ENCODE measurements at regions not wholly inside any gene's neighbourhood (a gene's known extent, or its start where the extent isn't known, plus 50 kb on each side); places are given as distances from the start of the nearest gene placed in this dataset.

DNA sequence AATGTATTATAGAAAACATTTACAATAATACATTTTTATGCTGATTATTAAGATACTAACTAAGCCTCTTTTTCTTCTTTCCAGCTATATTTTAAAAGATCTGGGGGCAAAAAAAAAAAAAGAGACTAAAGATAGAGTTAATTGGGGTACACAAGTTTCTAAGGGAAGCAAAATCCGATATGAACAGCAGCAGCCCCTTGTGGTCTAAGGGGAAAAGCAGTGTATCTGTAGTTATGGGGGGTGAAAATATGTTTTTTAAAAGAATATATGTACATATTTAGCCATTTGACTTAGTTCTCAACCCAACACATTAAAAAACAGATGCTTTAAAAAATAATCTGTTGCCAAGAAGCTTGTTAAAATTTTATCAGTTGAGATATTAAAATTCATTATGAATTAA, 134.3 kb upstream of the POU5F2 start:
- peak; percentile 40 for DNase-seq

DNA sequence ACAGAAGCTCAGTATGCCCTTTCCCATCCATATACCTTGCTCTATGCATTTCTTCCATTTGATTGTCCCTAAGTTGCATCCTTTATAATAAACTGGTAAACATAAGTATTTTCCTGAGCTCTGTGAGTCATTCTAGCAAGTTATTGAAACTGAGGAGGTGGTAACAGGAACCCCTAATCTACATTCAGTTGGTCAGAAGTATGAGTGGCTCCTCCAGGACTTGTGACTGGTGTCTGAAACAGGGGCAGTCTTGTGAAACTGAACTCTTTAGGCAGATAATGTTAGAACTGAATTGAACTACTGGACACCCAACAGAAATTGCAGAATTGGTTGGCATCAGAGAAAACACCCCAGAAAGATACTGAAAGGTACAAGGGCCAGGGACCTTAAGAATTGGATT, 133.1 kb upstream of the POU5F2 start:
- DNase-seq, result no peak

DNA sequence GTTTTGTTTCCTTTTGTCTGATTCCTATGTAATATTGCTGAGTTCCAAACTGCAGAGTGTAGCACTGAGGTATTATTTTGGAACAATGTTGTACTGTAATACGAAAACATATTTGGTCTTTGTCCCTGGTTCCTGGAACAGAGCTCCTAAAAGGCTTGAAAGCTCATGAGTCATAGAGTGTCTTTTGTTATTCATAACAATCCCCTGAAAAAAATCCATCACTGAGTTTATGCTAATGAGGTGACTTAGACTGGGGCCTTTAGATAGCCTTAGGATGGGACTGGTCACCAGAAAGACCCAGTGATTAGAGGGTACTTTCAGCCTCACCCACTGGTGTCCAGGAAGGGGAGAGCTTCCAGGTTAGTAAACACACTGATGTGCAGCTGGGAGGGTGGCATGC, 132.7 kb upstream of the POU5F2 start:
- DNase-seq, result no peak

DNA sequence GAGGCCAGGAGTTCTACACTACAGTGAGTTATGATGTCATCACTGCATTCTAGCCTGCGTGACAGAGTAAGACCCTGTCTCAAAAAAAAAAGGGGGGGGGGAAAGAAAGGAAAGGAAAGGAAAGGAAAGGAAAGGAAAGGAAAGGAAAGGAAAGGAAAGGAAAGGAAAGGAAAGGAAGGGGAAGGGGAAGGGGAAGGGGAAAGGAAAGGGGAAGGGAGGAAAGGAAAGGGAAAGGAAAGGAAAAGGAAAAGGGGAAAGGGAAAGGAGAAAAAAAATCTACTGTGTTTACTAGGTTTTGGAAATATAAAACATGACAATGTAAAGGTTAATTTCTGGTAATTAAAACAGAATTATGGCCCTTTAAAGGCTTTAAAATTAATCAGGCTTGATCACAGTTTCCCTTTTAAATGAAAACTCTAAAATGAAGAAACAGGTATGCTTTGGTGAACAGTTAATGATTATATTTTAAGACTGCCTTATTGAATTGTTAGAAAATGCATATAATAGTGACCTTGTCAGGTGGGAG, 131.9 kb upstream of the POU5F2 start:
- no peak for DNase-seq

DNA sequence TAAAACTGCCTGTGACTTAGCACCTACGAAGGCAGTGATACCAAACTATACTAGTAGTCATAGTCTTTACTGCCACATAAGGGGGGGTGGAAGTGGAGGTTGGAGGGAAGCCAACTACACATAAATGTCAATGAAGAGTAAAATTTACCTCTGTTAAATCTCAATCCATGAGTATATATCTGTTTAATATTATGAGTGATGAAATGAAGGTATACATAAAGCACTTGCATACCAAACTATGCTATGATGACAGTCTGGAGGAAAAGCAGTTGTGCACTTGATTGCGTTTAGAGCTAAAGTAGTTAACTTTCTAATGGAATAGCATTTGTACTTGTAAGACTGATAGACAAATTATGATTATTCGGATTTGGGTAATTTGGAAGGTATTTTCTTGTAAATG, 129.2 kb upstream of the POU5F2 start:
- DNase-seq, result no peak

DNA sequence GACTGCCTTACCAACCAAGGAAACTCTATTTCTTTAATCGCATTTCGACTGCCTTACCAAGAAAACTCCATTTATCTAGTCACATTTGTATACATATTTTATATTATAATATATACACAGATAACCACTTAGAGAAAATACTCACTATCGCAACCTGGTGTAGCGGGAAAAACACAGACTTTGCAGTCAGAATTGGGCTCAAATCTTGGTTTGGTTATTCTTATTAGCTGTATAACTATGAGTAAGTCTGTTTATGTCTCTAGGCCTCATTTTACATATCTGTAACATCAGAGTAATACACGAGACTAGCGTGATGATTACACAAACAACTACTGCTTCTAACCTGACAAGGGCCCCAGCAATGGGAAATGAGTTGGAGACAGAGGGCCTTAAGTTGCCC, 127.5 kb upstream of the POU5F2 start:
- DNase-seq, result no peak

DNA sequence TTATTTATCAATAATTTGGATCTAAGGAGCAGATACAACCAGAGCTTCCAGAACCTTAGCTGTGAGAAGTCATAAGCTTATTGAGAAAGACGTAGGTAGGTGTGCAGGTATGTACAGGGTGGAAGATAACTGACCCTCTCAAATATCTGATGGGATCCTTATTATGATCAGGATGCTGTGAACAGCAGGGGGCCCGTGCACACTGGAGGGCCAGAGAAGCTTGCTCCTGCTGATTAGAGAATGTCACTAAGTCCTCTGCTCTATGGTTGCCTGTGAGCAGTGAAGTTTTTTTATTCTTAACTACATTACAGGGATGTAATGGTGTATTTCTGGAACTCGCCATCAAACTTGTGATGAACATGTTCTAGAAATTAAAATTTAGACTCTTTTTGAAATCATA, 108.9 kb upstream of the POU5F2 start:
- DNase-seq, result no peak

DNA sequence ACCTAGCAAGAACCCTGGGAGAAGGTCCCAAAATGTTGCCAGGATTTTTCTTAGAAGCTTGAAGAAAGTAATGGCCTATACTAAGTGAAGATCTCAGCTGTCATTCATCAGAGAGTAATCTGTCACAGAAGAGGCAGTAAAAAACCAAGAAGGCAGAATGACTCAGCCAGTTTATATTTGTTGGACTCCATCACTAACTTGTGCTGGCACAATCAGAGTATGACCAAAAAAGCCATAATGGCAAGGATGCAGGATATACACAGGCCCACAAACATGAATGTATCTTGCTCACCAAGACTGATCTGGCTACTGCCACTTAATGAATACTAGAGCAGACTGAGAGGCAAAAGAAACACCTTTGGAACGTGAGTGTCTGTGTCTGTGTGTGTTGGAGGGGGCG, 104.0 kb upstream of the POU5F2 start:
- no peak for DNase-seq

DNA sequence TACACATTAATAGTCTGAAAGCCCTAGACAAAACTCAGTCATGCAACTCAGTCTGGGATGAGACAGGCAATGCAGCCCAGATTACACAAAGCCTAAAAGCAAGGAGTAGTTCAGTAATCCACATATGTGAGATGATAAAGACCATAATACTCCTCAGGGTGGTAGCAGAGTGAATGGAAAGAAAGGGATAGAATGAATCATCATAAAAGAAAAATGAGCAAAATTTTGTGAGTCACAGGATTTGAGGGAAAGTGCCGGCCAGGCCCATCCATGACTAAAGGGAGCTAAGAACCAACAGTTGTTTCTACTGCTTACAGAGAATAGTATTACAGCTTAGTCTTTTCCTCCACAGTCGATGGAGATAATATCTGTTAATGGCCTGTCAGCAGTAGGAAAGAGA, 90.0 kb upstream of the POU5F2 start:
- DNase-seq, result no peak

DNA sequence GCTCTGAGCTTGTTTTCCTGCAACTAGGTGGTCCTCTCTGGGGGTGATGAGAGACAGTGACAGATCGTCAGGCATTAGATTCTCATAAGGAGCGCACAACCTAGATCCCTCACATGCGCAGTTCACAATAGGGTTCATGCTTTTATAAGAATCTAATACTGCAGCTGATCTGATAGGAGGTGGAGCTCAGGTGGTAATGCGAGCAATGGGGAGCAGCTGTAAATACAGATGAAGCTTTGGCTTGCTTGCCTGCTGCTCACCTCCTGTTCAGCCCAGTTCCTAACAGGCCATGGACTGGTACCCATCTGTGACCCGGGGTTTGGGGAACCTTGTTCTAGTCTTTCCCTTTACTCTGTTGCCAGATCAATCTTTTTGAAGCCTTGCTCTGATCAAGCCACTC, 89.5 kb upstream of the POU5F2 start:
- no peak for DNase-seq

DNA sequence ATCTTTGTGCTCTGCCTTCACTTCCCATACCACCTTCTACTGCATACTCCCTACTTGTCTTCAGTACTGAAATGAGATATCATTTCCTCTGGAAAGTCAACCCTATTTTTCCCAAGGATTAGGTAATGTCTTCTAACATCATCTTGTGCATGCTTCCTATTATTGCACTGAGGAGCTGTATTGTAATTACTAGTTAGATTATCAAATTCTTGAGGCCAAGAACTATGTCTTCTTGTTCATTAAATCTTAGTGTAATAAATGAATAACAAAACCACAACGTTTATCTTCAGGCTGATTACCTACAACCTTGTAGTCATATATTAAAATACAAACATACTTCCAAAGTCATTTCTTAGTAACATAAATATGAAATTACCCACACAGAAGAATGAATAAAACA, 87.9 kb upstream of the POU5F2 start:
- DNase-seq, result no peak

DNA sequence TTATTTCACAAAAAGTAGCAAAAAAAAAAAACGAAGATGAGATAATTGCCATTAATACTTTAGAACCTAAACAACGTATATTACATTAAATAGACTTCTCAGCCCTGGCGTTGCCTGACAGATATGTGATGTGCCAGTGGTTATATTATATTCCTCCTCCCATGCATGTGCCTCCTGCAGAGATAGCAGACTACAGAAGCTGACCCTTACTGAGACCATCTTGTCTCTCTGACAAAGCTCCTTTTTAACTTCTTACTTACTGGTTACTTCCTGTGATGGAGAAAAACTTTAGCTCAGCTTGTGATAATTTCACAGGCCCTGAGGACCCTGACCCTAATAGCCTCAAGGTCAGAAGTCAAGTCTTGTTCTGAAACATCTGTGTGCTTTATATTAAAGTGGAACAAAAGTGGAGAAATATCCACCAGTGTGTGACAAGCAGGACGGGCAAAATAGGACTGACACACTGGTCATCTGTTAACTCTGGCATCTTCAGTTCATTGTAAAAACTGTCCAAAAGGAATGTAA, 80.6 kb upstream of the POU5F2 start:
- DNase-seq, result peak; percentile 36

DNA sequence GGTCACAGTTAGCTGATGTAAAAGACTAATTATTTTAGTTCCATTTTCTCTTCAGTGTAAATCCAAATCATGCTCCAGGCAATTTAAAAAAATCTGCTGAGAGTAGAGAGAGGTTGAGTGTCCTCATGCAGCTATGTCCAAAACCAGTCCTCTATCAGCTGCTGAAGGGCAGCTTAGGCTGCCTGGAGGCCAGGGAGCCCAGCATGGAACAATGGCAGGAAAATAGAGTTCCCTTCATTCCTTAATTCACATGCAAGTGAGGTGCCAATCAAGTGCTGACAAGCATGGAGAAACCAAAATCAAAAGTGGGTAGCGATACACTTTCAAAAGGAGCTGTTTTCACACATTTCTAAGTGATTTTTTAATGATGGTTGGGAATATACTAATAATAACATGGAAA, 78.3 kb upstream of the POU5F2 start:
- DNase-seq, result no peak

DNA sequence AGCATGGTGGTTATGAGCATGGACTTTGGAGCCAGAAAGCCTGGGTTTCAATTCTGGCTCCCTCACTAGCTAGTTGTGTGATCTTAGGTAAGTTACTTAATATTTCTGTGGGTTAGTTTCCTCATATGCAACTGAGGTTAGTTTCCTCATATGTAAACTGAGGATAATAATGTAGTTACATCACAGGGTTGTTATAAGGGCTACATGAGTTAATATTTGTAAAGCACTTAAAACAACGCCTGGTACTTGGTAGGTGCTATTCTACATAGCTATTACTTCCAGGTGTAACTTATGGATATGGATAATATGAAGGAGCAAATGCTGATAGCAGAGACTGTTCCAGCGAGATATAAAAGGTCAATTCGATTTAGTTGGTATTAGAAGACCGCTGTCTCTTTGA, 69.4 kb upstream of the POU5F2 start:
- DNase-seq, result no peak

DNA sequence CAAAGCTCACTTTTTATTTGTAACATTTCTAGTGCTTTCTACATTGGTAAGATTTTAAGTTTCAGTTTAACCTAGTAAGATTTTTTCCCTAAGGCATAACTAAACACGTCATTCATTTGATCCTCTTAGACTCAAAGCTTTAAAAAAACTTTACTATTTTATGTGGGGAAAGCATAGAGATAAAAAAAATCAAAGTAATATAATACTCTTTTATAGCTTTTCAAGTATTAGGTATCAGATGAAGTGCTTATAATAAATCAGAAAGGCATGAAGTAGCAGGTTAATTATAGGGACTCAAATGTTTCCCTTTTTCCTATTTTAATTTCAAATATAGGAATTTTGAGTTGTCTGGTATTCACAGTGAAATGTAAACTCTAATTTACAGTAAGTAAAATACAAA, 68.0 kb upstream of the POU5F2 start:
- no peak for DNase-seq

DNA sequence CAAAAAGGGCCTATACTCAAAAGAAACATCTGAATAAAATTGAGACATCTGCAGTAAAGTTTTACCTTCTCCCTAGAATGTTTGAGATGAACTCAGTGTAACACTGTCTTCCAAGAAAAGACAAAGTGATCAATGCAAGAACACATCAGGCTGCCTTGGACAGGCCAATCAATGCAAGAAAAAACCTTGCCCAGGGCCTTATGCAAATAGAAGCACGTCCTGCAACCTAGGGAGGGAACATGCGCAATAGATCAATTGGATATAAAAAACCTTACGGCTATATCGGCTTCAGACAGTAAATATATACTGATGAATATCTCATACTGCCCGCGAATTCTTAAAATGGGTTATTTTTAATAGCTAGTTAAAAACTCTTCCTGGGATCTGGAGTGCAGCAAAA, 66.4 kb upstream of the POU5F2 start:
- peak; percentile 67 for DNase-seq

DNA sequence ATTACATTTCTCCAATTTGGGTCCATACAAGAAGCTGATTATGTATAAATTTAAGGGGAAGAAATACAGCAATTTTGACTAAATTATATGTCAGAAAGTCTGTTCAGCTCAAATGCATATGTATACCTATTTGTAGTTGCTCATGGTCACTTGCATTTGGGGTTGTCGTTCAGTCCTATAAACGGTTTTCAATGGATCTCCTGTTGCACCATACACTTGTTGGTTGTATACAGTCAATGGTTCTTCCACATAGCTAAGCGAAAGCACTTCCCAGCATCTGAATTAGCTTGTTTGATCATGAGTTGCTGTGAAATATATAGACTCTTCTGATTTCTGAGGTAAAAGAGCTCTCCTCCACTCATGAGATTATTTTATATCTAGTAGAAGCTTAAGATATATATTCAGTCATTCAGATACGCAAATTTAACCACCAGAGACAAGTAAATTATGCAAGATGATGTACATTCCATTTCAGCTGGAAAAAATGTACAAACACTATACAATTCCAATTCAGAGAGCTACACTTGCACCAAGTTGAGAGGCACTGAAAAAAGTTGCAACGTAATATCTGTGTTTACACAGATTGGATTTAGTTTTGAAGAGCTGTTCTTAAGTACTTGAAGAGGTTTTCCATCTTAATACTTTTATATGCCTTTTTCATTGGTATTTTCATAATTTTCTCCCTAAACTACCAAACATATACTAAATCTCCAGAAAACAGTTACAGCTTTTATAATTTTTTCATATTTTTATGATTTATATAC, 64.4 kb upstream of the POU5F2 start:
- peak; percentile 92 for DNase-seq

DNA sequence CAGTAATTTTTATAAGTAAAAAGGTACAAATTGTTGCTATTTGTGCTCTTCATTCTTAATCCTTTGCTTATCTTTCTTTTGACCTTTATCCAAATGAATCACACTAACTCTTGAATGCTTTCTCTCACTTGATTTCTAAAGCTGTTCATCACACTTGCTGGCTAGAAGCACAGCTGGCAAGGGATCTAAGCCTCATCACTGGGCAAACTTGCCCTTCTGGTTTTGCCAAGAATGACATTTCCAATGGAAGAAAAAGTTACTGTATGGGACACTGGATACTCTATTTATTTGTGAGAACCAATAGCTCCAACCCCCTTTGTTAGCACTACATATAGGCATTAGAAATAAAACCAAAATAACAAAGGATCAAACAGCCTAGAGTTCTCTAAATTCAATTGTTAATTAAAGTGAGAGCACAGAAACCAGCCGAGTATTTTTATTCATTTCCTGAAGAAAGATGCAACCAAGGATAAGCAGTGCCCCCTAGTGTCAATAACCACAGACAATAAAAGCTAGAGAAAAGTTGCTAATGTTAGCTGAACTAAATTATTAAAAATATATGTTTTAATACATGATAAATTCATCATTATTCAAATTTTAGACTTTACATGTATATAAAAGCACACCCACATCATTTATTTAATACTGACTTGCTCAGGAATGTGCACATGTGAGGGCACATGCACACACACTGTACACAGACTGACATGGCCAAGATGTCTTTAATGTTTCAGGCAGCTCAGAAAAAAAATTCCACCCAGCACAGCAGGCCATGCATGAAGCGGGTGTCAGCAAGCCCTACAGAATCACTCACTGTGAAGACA, 59.8 kb upstream of the POU5F2 start:
- peak; percentile 86 for DNase-seq

DNA sequence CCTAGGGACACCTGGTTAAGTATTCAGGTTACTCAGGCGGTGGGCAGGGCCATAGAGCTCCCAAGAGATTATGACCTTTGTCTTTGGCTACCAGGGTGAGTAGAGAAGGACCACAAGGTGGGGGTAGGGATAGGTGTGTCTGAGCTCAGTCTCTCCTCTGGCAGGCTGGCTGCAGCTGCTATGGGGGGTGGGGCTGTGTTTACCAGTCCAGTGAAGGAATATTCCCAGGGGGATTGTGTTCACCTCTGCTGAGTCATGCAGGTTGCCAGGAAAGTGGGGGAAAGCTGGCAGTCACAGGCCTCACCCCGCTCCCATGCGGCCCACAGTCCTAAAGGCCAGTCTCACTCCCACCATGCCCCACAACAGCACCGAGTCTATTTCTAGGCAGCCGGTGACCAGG, 53.6 kb upstream of the POU5F2 start:
- no peak for DNase-seq

DNA sequence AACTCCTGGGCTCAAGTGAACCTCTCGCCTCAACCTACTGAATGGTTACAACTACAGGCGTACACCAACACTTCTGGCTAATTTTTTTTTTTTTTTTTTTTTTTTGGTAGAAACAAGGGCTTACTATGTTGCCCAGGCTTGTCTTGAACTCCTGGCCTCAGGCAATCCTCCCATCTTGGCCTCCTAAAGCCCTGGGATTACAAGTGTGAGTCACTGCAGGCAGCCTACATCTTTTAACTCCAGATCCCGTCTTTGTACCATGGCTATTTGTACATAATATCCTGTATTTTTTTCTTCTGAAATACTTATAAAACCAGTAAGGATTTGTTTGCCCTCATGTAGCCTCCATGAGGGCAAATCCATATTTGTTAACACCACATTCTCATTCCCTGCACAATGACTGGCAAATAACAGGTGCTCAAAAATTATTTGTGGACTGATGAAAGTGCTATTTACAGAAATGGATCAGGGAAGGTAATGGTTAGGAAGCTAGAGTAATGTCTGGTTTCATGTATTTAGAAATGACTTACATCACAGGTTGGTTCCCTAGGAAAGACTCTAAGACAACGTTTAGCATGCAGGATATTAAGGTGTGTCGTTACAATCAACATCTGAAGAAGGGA, 51.9 kb upstream of the POU5F2 start:
- DNase-seq, result no peak

DNA sequence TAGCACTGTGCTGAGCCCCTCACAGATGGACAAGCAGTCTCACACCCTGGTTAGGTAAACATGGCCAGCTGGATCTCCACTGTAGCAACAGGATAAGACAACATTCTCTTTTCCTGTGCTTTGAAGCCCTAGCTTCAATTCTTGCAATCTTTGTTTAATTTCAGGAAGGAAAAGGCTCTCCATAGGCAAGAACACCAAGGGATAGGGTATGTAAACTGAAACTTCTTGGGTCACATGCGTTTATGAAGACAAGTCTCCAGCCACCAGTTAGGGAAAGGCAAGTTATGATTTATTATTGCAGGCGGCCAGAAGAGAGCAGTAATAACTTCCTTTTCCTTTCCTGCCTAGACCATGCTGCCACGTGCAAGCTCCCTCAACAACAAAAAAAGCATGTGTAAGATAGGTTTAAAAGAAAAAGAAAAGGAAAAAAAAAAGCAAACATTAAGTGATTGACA, 50.1 kb upstream of the POU5F2 start:
- peak; percentile 31 for DNase-seq

Data from NCI-H2227 treated with DMSO at 0.1 percent for 48 hours (cell line).